WI38 (cell line): ENCODE measurements at regions not wholly inside any gene's neighbourhood (a gene's known extent, or its start where the extent isn't known, plus 50 kb on each side); places are given as distances from the start of the nearest gene placed in this dataset.
"Not testable (repeated sequence)": the region's sequence is repeated elsewhere in the genome, so short reads cannot be mapped to it uniquely, and the experiment has no call there.

Experiments
- H3K4me3 ChIP-seq: 2 replicates; pipeline ENCODE4 v1.5.1; 2011; ENCODE audit warnings: low read depth, mild to moderate bottlenecking, control low read depth, low read length
- CTCF ChIP-seq: IDR thresholded peaks from 2 replicates; pipeline ENCODE4 v1.5.1; 2012; ENCODE audit warnings: low read depth, mild to moderate bottlenecking, control low read depth, low read length

- no peak for TF ChIP-seq CTCF
- no peak overlapping the region for H3K4me3 ChIP-seq
Observed at GRCh38 chr5:120330558-120330957, 133.5 kb upstream of the PRR16 start.

- no peak overlapping the region for H3K4me3 ChIP-seq
- no peak for TF ChIP-seq CTCF
Observed at GRCh38 chr5:120344181-120344580, 119.9 kb upstream of the PRR16 start.

- TF ChIP-seq CTCF: no peak
- H3K4me3 ChIP-seq: no peak overlapping the region
Observed at GRCh38 chr5:120345947-120346346, 118.2 kb upstream of the PRR16 start.

GRCh38 chr5:120351071-120351470 lies 113.0 kb upstream of the PRR16 start:
- not testable (repeated sequence) for H3K4me3 ChIP-seq

- no peak for TF ChIP-seq CTCF
- no peak overlapping the region for H3K4me3 ChIP-seq
Observed at GRCh38 chr5:120354126-120354525, 110.0 kb upstream of the PRR16 start.

GRCh38 chr5:120358949-120359348 lies 105.2 kb upstream of the PRR16 start:
- TF ChIP-seq CTCF: no peak
- no peak overlapping the region for H3K4me3 ChIP-seq

GRCh38 chr5:120361941-120362340 lies 102.2 kb upstream of the PRR16 start:
- TF ChIP-seq CTCF: no peak
- no peak overlapping the region for H3K4me3 ChIP-seq

GRCh38 chr5:120362426-120362825 lies 101.7 kb upstream of the PRR16 start:
- TF ChIP-seq CTCF: no peak
- no peak overlapping the region for H3K4me3 ChIP-seq
